H9 (cell line): ENCODE measurements at regions not wholly inside any gene's neighbourhood (a gene's known extent, or its start where the extent isn't known, plus 50 kb on each side); places are given as distances from the start of the nearest gene placed in this dataset.

Experiments used
- DNase-seq: peaks from one replicate; pipeline ENCODE4 v3.0.0-alpha.2; 2017
- H2AFZ ChIP-seq: one replicate; pipeline ENCODE4 v1.6.1; 2013; ENCODE audit warnings: mild to moderate bottlenecking, low read length, control low read depth, moderate library complexity
- H2AK5ac ChIP-seq: 2 replicates; pipeline ENCODE4 v1.6.1; 2013; ENCODE audit warnings: low read length, control low read depth, mixed read lengths; ENCODE audit not compliant: insufficient read length
- H2BK120ac ChIP-seq: one replicate; pipeline ENCODE4 v1.6.1; 2013; ENCODE audit warnings: low read depth, mild to moderate bottlenecking, low read length, control low read depth, inconsistent platforms; ENCODE audit not compliant: poor library complexity, severe bottlenecking
- H2BK12ac ChIP-seq: 2 replicates; pipeline ENCODE4 v1.6.1; 2013; ENCODE audit warnings: low read length, control low read depth, mixed read lengths, low read depth; ENCODE audit not compliant: insufficient read length
- H2BK15ac ChIP-seq: 2 replicates; pipeline ENCODE4 v1.6.1; 2013; ENCODE audit warnings: low read depth, low read length, control low read depth
- H2BK20ac ChIP-seq: one replicate; pipeline ENCODE4 v1.6.1; 2013; ENCODE audit warnings: low read depth, mild to moderate bottlenecking, low read length, control low read depth, inconsistent platforms; ENCODE audit not compliant: poor library complexity, severe bottlenecking
- H2BK5ac ChIP-seq: 2 replicates; pipeline ENCODE4 v1.6.1; 2013; ENCODE audit warnings: low read length, control low read depth, mixed read lengths; ENCODE audit not compliant: insufficient read length
- H3K14ac ChIP-seq: 2 replicates; pipeline ENCODE4 v1.6.1; 2013; ENCODE audit warnings: low read length, control low read depth; ENCODE audit not compliant: insufficient read depth
- H3K18ac ChIP-seq: 2 replicates; pipeline ENCODE4 v1.6.1; 2013; ENCODE audit warnings: low read depth, mild to moderate bottlenecking, mixed read lengths, low read length, control low read depth; ENCODE audit not compliant: insufficient read length
- H3K23ac ChIP-seq: 2 replicates; pipeline ENCODE4 v1.6.1; 2013; ENCODE audit warnings: low read length, control low read depth, mixed read lengths, low read depth; ENCODE audit not compliant: insufficient read length
- H3K23me2 ChIP-seq: 2 replicates; pipeline ENCODE4 v1.6.1; 2013; ENCODE audit warnings: low read depth, mild to moderate bottlenecking, mixed read lengths, low read length, control low read depth; ENCODE audit not compliant: insufficient read length, poor library complexity, severe bottlenecking
- H3K27ac ChIP-seq: 2 replicates; pipeline ENCODE4 v1.5.1; 2013; ENCODE audit warnings: low read length, control low read depth, mixed read lengths, low read depth; ENCODE audit not compliant: insufficient read length
- H3K27me3 ChIP-seq: 2 replicates; pipeline ENCODE4 v1.6.1; 2013; ENCODE audit warnings: low read length, control low read depth, inconsistent platforms; ENCODE audit not compliant: insufficient read depth
- H3K4ac ChIP-seq: 2 replicates; pipeline ENCODE4 v1.6.1; 2013; ENCODE audit warnings: low read depth, mild to moderate bottlenecking, control low read depth, inconsistent platforms, low read length, moderate library complexity
- H3K4me1 ChIP-seq: 2 replicates; pipeline ENCODE4 v1.6.1; 2013; ENCODE audit warnings: low read length, control low read depth, inconsistent platforms; ENCODE audit not compliant: insufficient read depth
- H3K4me2 ChIP-seq: 2 replicates; pipeline ENCODE4 v1.6.1; 2013; ENCODE audit warnings: low read length, control low read depth, mixed read lengths; ENCODE audit not compliant: insufficient read length, insufficient read depth
- H3K56ac ChIP-seq: 2 replicates; pipeline ENCODE4 v1.6.1; 2013; ENCODE audit warnings: low read depth, mild to moderate bottlenecking, mixed read lengths, low read length, control low read depth; ENCODE audit not compliant: insufficient read length
- H3K79me1 ChIP-seq: 2 replicates; pipeline ENCODE4 v1.6.1; 2013; ENCODE audit warnings: low read depth, mild to moderate bottlenecking, moderate library complexity, low read length, control low read depth, inconsistent platforms; ENCODE audit not compliant: insufficient read depth, poor library complexity, severe bottlenecking
- H3K79me2 ChIP-seq: 2 replicates; pipeline ENCODE4 v1.6.1; 2013; ENCODE audit warnings: low read length, control low read depth, inconsistent platforms; ENCODE audit not compliant: insufficient read depth
- H3K9ac ChIP-seq: 2 replicates; pipeline ENCODE4 v1.6.1; 2013; ENCODE audit warnings: low read length, control low read depth, mixed read lengths; ENCODE audit not compliant: insufficient read length; ENCODE audit errors: extremely low read depth
- H3K9me3 ChIP-seq: one replicate; pipeline ENCODE4 v1.6.1; 2013; ENCODE audit warnings: low read depth, low read length, inconsistent platforms; ENCODE audit not compliant: control insufficient read depth
- H3T11ph ChIP-seq: one replicate; pipeline ENCODE4 v1.6.1; 2013; ENCODE audit warnings: mild to moderate bottlenecking, low read length, control low read depth, inconsistent platforms
- H4K20me1 ChIP-seq: one replicate; pipeline ENCODE4 v1.6.1; 2013; ENCODE audit not compliant: control insufficient read depth, insufficient read length, insufficient read depth
- H4K5ac ChIP-seq: 2 replicates; pipeline ENCODE4 v1.6.1; 2013; ENCODE audit warnings: low read depth, mild to moderate bottlenecking, mixed read lengths, low read length, control low read depth; ENCODE audit not compliant: insufficient read length
- H4K8ac ChIP-seq: replicated peaks from 2 replicates; pipeline ENCODE4 v1.6.1; 2013; ENCODE audit warnings: low read length, control low read depth, mixed read lengths, low read depth; ENCODE audit not compliant: insufficient read length
- H4K91ac ChIP-seq: 2 replicates; pipeline ENCODE4 v1.6.1; 2013; ENCODE audit warnings: low read depth, mild to moderate bottlenecking, moderate library complexity, mixed read lengths, low read length, control low read depth; ENCODE audit not compliant: insufficient read length
- H3K27ac Mint-ChIP-seq, 3 experiments: 2 replicates in 2 of 3; 3 replicates in 1 of 3; pipeline ENCODE4 v1.8.0; 2020 to 2021; ENCODE audit warnings: mixed read lengths in 3 of 3, mild to moderate bottlenecking in 1 of 3, moderate library complexity in 1 of 3
- H3K27me3 Mint-ChIP-seq: 2 replicates; pipeline ENCODE4 v1.8.0; 2021; ENCODE audit warnings: low read depth, mild to moderate bottlenecking, moderate library complexity, mixed read lengths
- H3K36me3 Mint-ChIP-seq, 3 experiments: 2 replicates in 2 of 3; 3 replicates in 1 of 3; pipeline ENCODE4 v1.8.0; 2020 to 2021; ENCODE audit warnings: low read depth in 3 of 3, mixed read lengths in 3 of 3; ENCODE audit not compliant: insufficient read depth in 1 of 3
- H3K4me1 Mint-ChIP-seq, 2 experiments: 2 replicates each; pipeline ENCODE4 v1.8.0; 2020; ENCODE audit warnings: mixed read lengths in 2 of 2
- H3K4me3 Mint-ChIP-seq, 2 experiments: 2 replicates in 1 of 2; 3 replicates in 1 of 2; pipeline ENCODE4 v1.8.0; 2020 to 2021; ENCODE audit warnings: mild to moderate bottlenecking in 2 of 2, mixed read lengths in 2 of 2, moderate library complexity in 1 of 2
- H3K9me3 Mint-ChIP-seq, 2 experiments: 2 replicates in 1 of 2; 3 replicates in 1 of 2; pipeline ENCODE4 v1.8.0; 2020; ENCODE audit warnings: mild to moderate bottlenecking in 2 of 2, mixed read lengths in 2 of 2, moderate library complexity in 1 of 2
- CTCF ChIP-seq: fragments of 200-600 bp; sonication (generic); conservative IDR thresholded peaks from 3 replicates; pipeline ENCODE4 v1.8.0; 2021; ENCODE audit warnings: antibody characterized with exemption, mild to moderate bottlenecking
- WGBS: extraction: QIAGEN DNeasy Blood & Tissue Kit; methylation state at CpG from one replicate; pipeline ENCODE4 v1.1.7; 2013; ENCODE audit warnings: missing lambda C conversion rate, low lambda C conversion rate, mixed read lengths; ENCODE audit not compliant: insufficient read length; ENCODE audit errors: extremely low coverage; 5-methylcytosine and 5-hydroxymethylcytosine counted together

GRCh38 chr5:98433022-98433421, 340.4 kb upstream of the RGMB start:
- Histone ChIP-seq H3K18ac (no peak overlapping the region), H2BK5ac (no peak overlapping the region), H3K14ac (no peak overlapping the region), H4K8ac (no peak overlapping the region), H3K79me1 (no peaks in the 10 kb centered on the region), H3K56ac (no peak overlapping the region), H3K27me3 (no peaks in the 10 kb centered on the region), H2BK20ac (no peak overlapping the region), H2BK15ac (no peak overlapping the region), H3K9me3 (no peaks in the 10 kb centered on the region), H3K23ac (no peak overlapping the region), H4K20me1 (no peaks in the 10 kb centered on the region), H2BK120ac (no peak overlapping the region), H3K9ac (no peak overlapping the region), H4K5ac (no peak overlapping the region), H3K4me2 (no peak overlapping the region), H3K79me2 (no peaks in the 10 kb centered on the region), H3K23me2 (no peaks in the 10 kb centered on the region), H2AFZ (no peak overlapping the region), H2AK5ac (no peak overlapping the region), H3T11ph (no peak overlapping the region), H3K4me1 (peaks cover 4% of the 10 kb centered on the region; the same call in 1 of the 2 replicates), H2BK12ac (no peak overlapping the region), H3K27ac (no peak overlapping the region), H3K4ac (no peak overlapping the region), H4K91ac (no peak overlapping the region)
- no peak for DNase-seq
- peaks cover 0 to 2% of the 10 kb centered on the region in 2 experiments; a peak in 3 of 5 replicates for H3K9me3 Mint-ChIP-seq
- no peak overlapping the region for H3K4me3 Mint-ChIP-seq
- H3K4me1 Mint-ChIP-seq: peaks cover 20 to 30% of the 10 kb centered on the region in 2 experiments
- no peak overlapping the region; a peak in 1 of 7 replicates for H3K27ac Mint-ChIP-seq
- WGBS: no CpG with 5 or more reads among the region's 2 CpGs
- H3K27me3 Mint-ChIP-seq: no peaks in the 10 kb centered on the region
- H3K36me3 Mint-ChIP-seq: peaks cover 0 to 8% (median 0%) of the 10 kb centered on the region in 3 experiments; a peak in 5 of 7 replicates
- no peak for TF ChIP-seq CTCF
